Activated T-cell treated with anti-CD3 and anti-CD28 coated beads, Interleukin-2, amount 50 U/mL, for 24 hours (primary cell): ENCODE measurements at regions not wholly inside any gene's neighbourhood (a gene's known extent, or its start where the extent isn't known, plus 50 kb on each side); places are given as distances from the start of the nearest gene placed in this dataset.

Experiments used
- DNase-seq: peaks from one replicate; pipeline ENCODE4 v3.0.0-alpha.2; 2020
- H3K27ac Mint-ChIP-seq: 2 replicates; pipeline ENCODE4 v1.8.0; 2020; ENCODE audit warnings: mild to moderate bottlenecking, mixed read lengths
- H3K27me3 Mint-ChIP-seq: 2 replicates; pipeline ENCODE4 v1.8.0; 2020; ENCODE audit warnings: mixed read lengths
- H3K36me3 Mint-ChIP-seq: 2 replicates; pipeline ENCODE4 v1.8.0; 2020; ENCODE audit warnings: low read depth, mixed read lengths
- H3K4me1 Mint-ChIP-seq: 2 replicates; pipeline ENCODE4 v1.8.0; 2020; ENCODE audit warnings: low read depth, mixed read lengths
- H3K4me3 Mint-ChIP-seq: 2 replicates; pipeline ENCODE4 v1.8.0; 2020; ENCODE audit warnings: mild to moderate bottlenecking, moderate library complexity, mixed read lengths
- H3K9me3 Mint-ChIP-seq: 2 replicates; pipeline ENCODE4 v1.8.0; 2020; ENCODE audit warnings: mixed read lengths

- no peaks in the 10 kb centered on the region for H3K27me3 Mint-ChIP-seq
- no peak overlapping the region for H3K4me3 Mint-ChIP-seq
- H3K4me1 Mint-ChIP-seq: no peaks in the 10 kb centered on the region
- no peaks in the 10 kb centered on the region for H3K9me3 Mint-ChIP-seq
- no peaks in the 10 kb centered on the region for H3K36me3 Mint-ChIP-seq
- no peak overlapping the region for H3K27ac Mint-ChIP-seq
- DNase-seq: no peak
Observed at GRCh38 chr4:67229148-67229547, 316.2 kb downstream of the CENPC start.

GRCh38 chr4:67220861-67221260, 324.4 kb downstream of the CENPC start:
- Mint-ChIP-seq H3K4me1 (no peaks in the 10 kb centered on the region), H3K27me3 (no peaks in the 10 kb centered on the region), H3K9me3 (no peaks in the 10 kb centered on the region), H3K4me3 (no peak overlapping the region), H3K27ac (no peak overlapping the region), H3K36me3 (no peaks in the 10 kb centered on the region)
- no peak for DNase-seq

GRCh38 chr4:67218883-67219282, 326.4 kb downstream of the CENPC start:
- DNase-seq: no peak
- Mint-ChIP-seq H3K36me3 (no peaks in the 10 kb centered on the region), H3K9me3 (no peaks in the 10 kb centered on the region), H3K27me3 (no peaks in the 10 kb centered on the region), H3K4me3 (no peak overlapping the region), H3K27ac (no peak overlapping the region), H3K4me1 (no peaks in the 10 kb centered on the region)

GRCh38 chr4:67207941-67208441, 337.3 kb downstream of the CENPC start:
- Mint-ChIP-seq H3K27ac (no peak overlapping the region), H3K4me3 (no peak overlapping the region), H3K36me3 (no peaks in the 10 kb centered on the region), H3K27me3 (no peaks in the 10 kb centered on the region), H3K9me3 (no peaks in the 10 kb centered on the region), H3K4me1 (no peaks in the 10 kb centered on the region)
- no peak for DNase-seq

GRCh38 chr4:67204441-67204840, 340.9 kb downstream of the CENPC start:
- H3K27ac Mint-ChIP-seq: no peak overlapping the region
- no peaks in the 10 kb centered on the region for H3K27me3 Mint-ChIP-seq
- no peak overlapping the region for H3K4me3 Mint-ChIP-seq
- no peaks in the 10 kb centered on the region for H3K36me3 Mint-ChIP-seq
- H3K4me1 Mint-ChIP-seq: no peaks in the 10 kb centered on the region
- no peaks in the 10 kb centered on the region for H3K9me3 Mint-ChIP-seq
- no peak for DNase-seq

- Mint-ChIP-seq H3K4me1 (no peaks in the 10 kb centered on the region), H3K36me3 (no peaks in the 10 kb centered on the region), H3K9me3 (no peaks in the 10 kb centered on the region), H3K27me3 (no peaks in the 10 kb centered on the region), H3K4me3 (no peak overlapping the region), H3K27ac (no peak overlapping the region)
- no peak for DNase-seq
Observed at GRCh38 chr4:67201334-67201733, 344.0 kb downstream of the CENPC start.

- H3K4me3 Mint-ChIP-seq: no peak overlapping the region
- H3K27ac Mint-ChIP-seq: no peak overlapping the region
- H3K36me3 Mint-ChIP-seq: no peaks in the 10 kb centered on the region
- DNase-seq: no peak
- H3K27me3 Mint-ChIP-seq: no peaks in the 10 kb centered on the region
- no peaks in the 10 kb centered on the region for H3K9me3 Mint-ChIP-seq
- H3K4me1 Mint-ChIP-seq: no peaks in the 10 kb centered on the region
Observed at GRCh38 chr4:67198727-67199126, 346.6 kb downstream of the CENPC start.

GRCh38 chr4:67167849-67168248, 377.5 kb downstream of the CENPC start:
- H3K4me3 Mint-ChIP-seq: no peak overlapping the region
- no peaks in the 10 kb centered on the region for H3K4me1 Mint-ChIP-seq
- no peaks in the 10 kb centered on the region for H3K9me3 Mint-ChIP-seq
- H3K36me3 Mint-ChIP-seq: no peaks in the 10 kb centered on the region
- no peaks in the 10 kb centered on the region for H3K27me3 Mint-ChIP-seq
- no peak overlapping the region for H3K27ac Mint-ChIP-seq
- DNase-seq: no peak

- Mint-ChIP-seq H3K4me3 (no peak overlapping the region), H3K4me1 (no peaks in the 10 kb centered on the region), H3K9me3 (no peaks in the 10 kb centered on the region), H3K36me3 (no peaks in the 10 kb centered on the region), H3K27ac (no peak overlapping the region), H3K27me3 (no peaks in the 10 kb centered on the region)
- DNase-seq: no peak
Observed at GRCh38 chr4:67162690-67163089, 382.6 kb downstream of the CENPC start.

- Mint-ChIP-seq H3K9me3 (no peaks in the 10 kb centered on the region), H3K27ac (no peak overlapping the region), H3K36me3 (no peaks in the 10 kb centered on the region), H3K4me3 (no peak overlapping the region), H3K27me3 (no peaks in the 10 kb centered on the region), H3K4me1 (no peaks in the 10 kb centered on the region)
- DNase-seq: no peak
Observed at GRCh38 chr4:67161311-67161710, 384.0 kb downstream of the CENPC start.

GRCh38 chr4:67160394-67160793, 384.9 kb downstream of the CENPC start:
- H3K4me1 Mint-ChIP-seq: no peaks in the 10 kb centered on the region
- DNase-seq: no peak
- H3K4me3 Mint-ChIP-seq: no peak overlapping the region
- no peaks in the 10 kb centered on the region for H3K27me3 Mint-ChIP-seq
- no peaks in the 10 kb centered on the region for H3K36me3 Mint-ChIP-seq
- H3K27ac Mint-ChIP-seq: no peak overlapping the region
- no peaks in the 10 kb centered on the region for H3K9me3 Mint-ChIP-seq

GRCh38 chr4:67158666-67159065, 386.6 kb downstream of the CENPC start:
- Mint-ChIP-seq H3K4me3 (no peak overlapping the region), H3K36me3 (no peaks in the 10 kb centered on the region), H3K27me3 (no peaks in the 10 kb centered on the region), H3K9me3 (no peaks in the 10 kb centered on the region), H3K27ac (no peak overlapping the region), H3K4me1 (no peaks in the 10 kb centered on the region)
- no peak for DNase-seq

- Mint-ChIP-seq H3K27ac (no peak overlapping the region), H3K27me3 (no peaks in the 10 kb centered on the region), H3K4me3 (no peak overlapping the region), H3K9me3 (no peaks in the 10 kb centered on the region), H3K4me1 (no peaks in the 10 kb centered on the region), H3K36me3 (no peaks in the 10 kb centered on the region)
- DNase-seq: no peak
Observed at GRCh38 chr4:67152976-67153375, 392.3 kb downstream of the CENPC start.

GRCh38 chr4:67151376-67152343, 393.6 kb downstream of the CENPC start:
- Mint-ChIP-seq H3K36me3 (no peaks in the 10 kb centered on the region), H3K9me3 (no peaks in the 10 kb centered on the region), H3K27ac (no peak overlapping the region), H3K4me3 (no peak overlapping the region), H3K4me1 (no peaks in the 10 kb centered on the region), H3K27me3 (no peaks in the 10 kb centered on the region)
- DNase-seq: no peak

- Mint-ChIP-seq H3K27ac (no peak overlapping the region), H3K27me3 (no peaks in the 10 kb centered on the region), H3K4me3 (no peak overlapping the region), H3K36me3 (no peaks in the 10 kb centered on the region), H3K4me1 (no peaks in the 10 kb centered on the region), H3K9me3 (peaks cover 4% of the 10 kb centered on the region)
- no peak for DNase-seq
Observed at GRCh38 chr4:67141586-67141985, 403.7 kb downstream of the CENPC start.
